Ovary (tissue), 7 donors: ENCODE measurements at regions not wholly inside any gene's neighbourhood (a gene's known extent, or its start where the extent isn't known, plus 50 kb on each side); places are given as distances from the start of the nearest gene placed in this dataset.
"Not testable (repeated sequence)": the region's sequence is repeated elsewhere in the genome, so short reads cannot be mapped to it uniquely, and the experiment has no call there.

Source experiments
- DNase-seq, 5 donors: peaks; one replicate each; pipeline ENCODE4 v3.0.0-alpha.2; 2019 to 2020
- H3K27ac ChIP-seq, 2 donors: fragments of 200-600 bp; one replicate each; pipeline versions ENCODE4 v1.5.1 to v1.8.0; 2019 to 2022
- H3K27me3 ChIP-seq: fragments of 200-600 bp; one replicate; pipeline ENCODE4 v1.8.0; 2022
- H3K36me3 ChIP-seq: fragments of 200-600 bp; sonication (generic); one replicate; pipeline ENCODE4 v1.5.1; 2019
- H3K4me1 ChIP-seq: one replicate; pipeline ENCODE4 v1.8.1; 2013; ENCODE audit warnings: mild to moderate bottlenecking, moderate library complexity; ENCODE audit not compliant: insufficient read depth
- H3K4me3 ChIP-seq: fragments of 200-600 bp; sonication (generic); one replicate; pipeline ENCODE4 v1.5.1; 2017
- H3K9me3 ChIP-seq, 2 donors: fragments of 200-600 bp in 1 of 2; sonication (generic) in 1 of 2; one replicate each; pipeline versions ENCODE4 v1.5.1 to v1.8.1; 2013 to 2019; ENCODE audit warnings: mild to moderate bottlenecking in 1 of 2, moderate library complexity in 1 of 2
- WGBS, 3 donors: extraction: QIAGEN DNeasy Blood & Tissue Kit in 1 of 3; methylation state at CpG; one replicate each; pipeline versions ENCODE4 v1.1.5 to v1.1.7; 2013 to 2017; 5-methylcytosine and 5-hydroxymethylcytosine counted together
- intact Hi-C, 4 donors: fragments of 100-400 bp; cut with DNase I; formaldehyde crosslinking; loops; one replicate each; pipeline versions ENCODE4 v1.11.0 to v1.15.1; 2022 to 2023
- donor health status: DM: no; HTN: no; CAD: no; lungs with moderate emphysema.
- donor health status: DM: no; HTN: no; CAD: no.
- donor health status: Bipolar disorder and iron deficiency.
- donor health status: DM: no; HTN: no; CAD: no.
- donor health status: DM: yes; HTN: yes; CAD: no.

DNA sequence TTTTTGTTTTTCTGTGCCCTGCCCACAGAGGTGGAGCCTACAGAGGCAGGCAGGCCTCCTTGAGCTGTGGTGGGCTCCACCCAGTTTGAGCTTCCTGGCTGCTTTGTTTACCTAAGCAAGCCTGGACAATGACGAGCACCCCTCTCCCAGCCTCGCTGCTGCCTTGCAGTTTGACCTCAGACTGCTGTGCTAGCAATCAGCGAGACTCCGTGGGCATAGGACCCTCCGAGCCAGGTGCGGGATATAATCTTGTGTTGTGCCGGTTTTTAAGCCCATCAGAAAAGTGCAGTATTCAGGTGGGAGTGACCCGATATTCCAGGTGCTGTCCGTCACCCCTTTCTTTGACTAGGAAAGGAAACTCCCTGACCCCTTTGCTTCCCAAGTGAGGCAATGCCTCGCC is 786.1 kb downstream of the OR4C45 start:
- H3K9me3 ChIP-seq, H3K27ac ChIP-seq, intact Hi-C loops, H3K36me3 ChIP-seq, H3K4me3 ChIP-seq, H3K27me3 ChIP-seq, H3K4me1 ChIP-seq: not testable (repeated sequence)
- DNase-seq, result peak in 1 of 5 donors; percentile 4
- 76 to 84% (median 84%) methylated on average over 8 to 10 of the region's 10 CpGs for WGBS, 3 donors
